Spleen (tissue), 3 donors: ENCODE measurements at regions not wholly inside any gene's neighbourhood (a gene's known extent, or its start where the extent isn't known, plus 50 kb on each side); places are given as distances from the start of the nearest gene placed in this dataset.

ENCODE experiments used
- POLR2A ChIP-seq, 3 donors: fragments of 450-650 bp; IDR thresholded peaks; one replicate each; pipeline ENCODE4 v1.5.1; 2017; ENCODE audit warnings: antibody characterized with exemption in 3 of 3, mild to moderate bottlenecking in 1 of 3
- POLR2AphosphoS5 ChIP-seq, 3 donors: sonication (generic); formaldehyde crosslinking; IDR thresholded peaks; one replicate each; pipeline ENCODE4 v1.5.1; 2017; ENCODE audit warnings: antibody characterized with exemption in 3 of 3

- TF ChIP-seq POLR2A (IDR thresholded peaks at IDR 0.05) (no peak), POLR2AphosphoS5 (IDR thresholded peaks at IDR 0.05) (no peak)
Observed at GRCh38 chr1:234977875-234978396, 150.7 kb downstream of the TOMM20 start.
